Erythroblast (primary cell): ENCODE measurements at regions not wholly inside any gene's neighbourhood (a gene's known extent, or its start where the extent isn't known, plus 50 kb on each side); places are given as distances from the start of the nearest gene placed in this dataset.
"Not testable (repeated sequence)": the region's sequence is repeated elsewhere in the genome, so short reads cannot be mapped to it uniquely, and the experiment has no call there.

Experiments
- GATA1 ChIP-seq: IDR thresholded peaks from 2 replicates; pipeline ENCODE4 v1.6.1; 2011; ENCODE audit warnings: low read depth, mild to moderate bottlenecking, control low read depth, low read length, moderate library complexity
- POLR2A ChIP-seq: IDR thresholded peaks from 2 replicates; pipeline ENCODE4 v1.6.1; 2011; ENCODE audit warnings: mild to moderate bottlenecking, low read length

- not testable (repeated sequence) for TF ChIP-seq POLR2A, GATA1
These were observed 59.3 kb downstream of the TMEM121 start for GRCh38 chr14:105585722-105586121.
